Loucy (cell line): ENCODE measurements at regions not wholly inside any gene's neighbourhood (a gene's known extent, or its start where the extent isn't known, plus 50 kb on each side); places are given as distances from the start of the nearest gene placed in this dataset.

ENCODE experiments used
- CTCF ChIP-seq: fragments of 200-600 bp; sonication (generic); conservative IDR thresholded peaks from 2 replicates; pipeline ENCODE4 v1.5.1; 2014; ENCODE audit warnings: mild to moderate bottlenecking, antibody characterized with exemption, low read length
- EZH2phosphoT487 ChIP-seq: fragments of 200-600 bp; IDR thresholded peaks from 2 replicates; pipeline ENCODE4 v1.6.1; 2018; ENCODE audit warnings: antibody characterized with exemption, mild to moderate bottlenecking, moderate library complexity, borderline replicate concordance

GRCh38 chr3:145134738-145135137, 1026.2 kb downstream of the PLOD2 start:
- TF ChIP-seq CTCF (no peak), EZH2phosphoT487 (no peak)
